Naive B cell (primary cell): ENCODE measurements at regions not wholly inside any gene's neighbourhood (a gene's known extent, or its start where the extent isn't known, plus 50 kb on each side); places are given as distances from the start of the nearest gene placed in this dataset.

Source experiments
- ATAC-seq, 2 donors: fragments of 150-1000 bp; cut with Tn5 transposase; 2 replicates each; pipeline ENCODE4 v1.10.0; 2021; ENCODE audit warnings: low read depth in 2 of 2, mild to moderate bottlenecking in 2 of 2, moderate library complexity in 2 of 2
- DNase-seq: peaks from one replicate; pipeline ENCODE4 v3.0.0; 2022
- H3K27ac Mint-ChIP-seq, 6 donors: one replicate each; pipeline ENCODE4 v1.8.0; 2020 to 2022; ENCODE audit warnings: mild to moderate bottlenecking in 6 of 6, mixed read lengths in 6 of 6, moderate library complexity in 5 of 6, inconsistent platforms in 2 of 6
- H3K27me3 Mint-ChIP-seq, 3 donors: one replicate each; pipeline ENCODE4 v1.8.0; 2021 to 2022; ENCODE audit warnings: mixed read lengths in 3 of 3, mild to moderate bottlenecking in 1 of 3
- H3K36me3 Mint-ChIP-seq, 2 donors: one replicate each; pipeline ENCODE4 v1.8.0; 2020 to 2022; ENCODE audit warnings: mixed read lengths in 2 of 2, inconsistent platforms in 1 of 2, mild to moderate bottlenecking in 1 of 2
- H3K4me1 Mint-ChIP-seq, 3 donors: one replicate each; pipeline ENCODE4 v1.8.0; 2020 to 2022; ENCODE audit warnings: mixed read lengths in 3 of 3, inconsistent platforms in 1 of 3, mild to moderate bottlenecking in 1 of 3, moderate library complexity in 1 of 3
- H3K4me3 Mint-ChIP-seq, 8 donors: one replicate each; pipeline ENCODE4 v1.8.0; 2020 to 2022; ENCODE audit warnings: mild to moderate bottlenecking in 8 of 8, mixed read lengths in 8 of 8, moderate library complexity in 8 of 8, inconsistent platforms in 2 of 8
- H3K9me3 Mint-ChIP-seq, 7 donors: one replicate each; pipeline ENCODE4 v1.8.0; 2020 to 2022; ENCODE audit warnings: mixed read lengths in 7 of 7, mild to moderate bottlenecking in 5 of 7, inconsistent platforms in 2 of 7, moderate library complexity in 1 of 7

DNA sequence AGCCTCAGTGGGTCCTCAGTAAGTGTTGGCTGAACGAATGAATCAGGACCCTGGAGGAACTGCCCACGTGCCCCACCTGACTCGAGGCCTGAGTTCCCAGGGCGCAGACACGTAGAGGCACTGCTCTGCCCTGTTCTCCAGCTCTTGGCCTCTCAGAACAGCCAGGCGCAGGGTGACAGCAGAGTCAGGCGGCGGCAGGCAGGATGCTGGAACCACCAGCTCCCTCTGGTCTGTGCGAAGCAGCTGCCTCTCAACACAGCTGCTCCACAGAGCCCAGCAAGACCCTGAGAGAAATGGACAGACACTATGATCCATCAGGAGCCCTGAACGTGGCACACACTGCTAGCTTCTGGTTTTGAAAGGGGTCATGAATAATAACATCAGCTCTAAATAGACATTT lies 53.1 kb upstream of the BCO1 start:
- Mint-ChIP-seq H3K9me3 (peaks cover 0 to 3% (median 0%) of the 10 kb centered on the region in 7 donors), H3K4me3 (no peak overlapping the region), H3K27ac (no peak overlapping the region), H3K36me3 (no peaks in the 10 kb centered on the region), H3K4me1 (no peaks in the 10 kb centered on the region), H3K27me3 (peaks cover 9 to 29% (median 13%) of the 10 kb centered on the region in 3 donors)
- DNase-seq, result no peak
- no peak for ATAC-seq

DNA sequence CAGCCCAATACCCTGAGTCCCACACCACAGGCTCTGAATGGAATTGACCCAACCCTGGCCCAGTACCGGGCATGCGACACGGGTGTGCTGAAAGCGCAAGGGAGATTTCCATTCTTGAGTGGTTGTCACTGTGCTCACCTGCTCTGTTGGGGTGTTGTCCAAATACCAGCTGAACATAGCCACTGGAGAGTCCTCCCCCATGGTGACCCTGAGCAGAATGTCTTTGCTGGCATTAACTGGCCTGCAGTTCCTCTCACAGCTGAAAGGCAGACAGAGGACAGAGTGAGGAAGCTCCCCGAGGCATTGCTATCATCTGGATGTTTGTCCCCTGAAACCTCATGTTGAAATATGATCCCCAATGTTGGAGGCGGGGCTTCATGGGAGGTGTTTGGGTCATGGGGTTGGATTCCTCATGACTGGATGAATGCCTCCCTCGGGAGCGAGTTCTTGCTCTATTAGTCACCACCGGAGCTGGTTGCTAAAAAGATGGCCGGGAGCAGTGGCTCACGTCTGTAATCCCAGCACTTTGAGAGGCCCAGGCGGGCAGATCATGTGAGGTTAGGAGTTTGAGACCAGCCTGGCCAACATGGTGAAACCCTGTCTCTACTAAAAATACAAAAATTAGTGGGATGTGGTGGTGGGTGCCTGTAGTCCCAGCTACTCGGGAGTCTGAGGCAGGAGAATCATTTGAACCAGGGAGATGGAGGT lies 57.3 kb upstream of the BCO1 start:
- no peak overlapping the region for H3K27ac Mint-ChIP-seq
- peaks cover 9 to 32% (median 14%) of the 10 kb centered on the region in 3 donors for H3K27me3 Mint-ChIP-seq
- H3K9me3 Mint-ChIP-seq, result peaks cover 0 to 3% (median 0%) of the 10 kb centered on the region in 7 donors
- H3K4me3 Mint-ChIP-seq, result no peak overlapping the region
- ATAC-seq (no peak), DNase-seq (no peak)
- H3K4me1 Mint-ChIP-seq, result no peaks in the 10 kb centered on the region
- no peaks in the 10 kb centered on the region for H3K36me3 Mint-ChIP-seq

DNA sequence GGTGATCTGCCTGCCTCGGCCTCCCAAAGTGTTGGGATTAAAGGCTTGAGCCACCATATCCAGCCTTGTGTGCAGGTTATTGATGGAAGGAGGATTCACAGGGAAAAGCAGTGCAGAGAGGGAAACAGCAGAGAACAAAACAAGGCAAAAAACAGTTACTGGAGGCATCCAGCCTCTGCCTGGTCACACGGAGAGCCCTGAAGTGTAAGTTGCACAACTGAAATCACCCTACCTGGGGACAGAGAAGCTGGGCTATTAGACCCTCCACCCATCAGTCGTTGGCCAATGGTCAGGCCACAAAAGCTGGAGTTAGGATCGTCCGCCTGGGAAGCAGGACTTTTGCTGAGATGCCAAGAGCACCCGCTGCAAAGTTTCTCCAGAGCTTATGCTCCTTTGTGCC lies 57.9 kb upstream of the BCO1 start:
- Mint-ChIP-seq H3K36me3 (no peaks in the 10 kb centered on the region), H3K9me3 (peaks cover 0 to 3% (median 0%) of the 10 kb centered on the region in 7 donors), H3K4me1 (no peaks in the 10 kb centered on the region), H3K4me3 (no peak overlapping the region), H3K27me3 (peaks cover 9 to 32% (median 14%) of the 10 kb centered on the region in 3 donors), H3K27ac (peak overlapping the region in 1 of 6 donors; percentile 56)
- ATAC-seq (no peak), DNase-seq (no peak)

DNA sequence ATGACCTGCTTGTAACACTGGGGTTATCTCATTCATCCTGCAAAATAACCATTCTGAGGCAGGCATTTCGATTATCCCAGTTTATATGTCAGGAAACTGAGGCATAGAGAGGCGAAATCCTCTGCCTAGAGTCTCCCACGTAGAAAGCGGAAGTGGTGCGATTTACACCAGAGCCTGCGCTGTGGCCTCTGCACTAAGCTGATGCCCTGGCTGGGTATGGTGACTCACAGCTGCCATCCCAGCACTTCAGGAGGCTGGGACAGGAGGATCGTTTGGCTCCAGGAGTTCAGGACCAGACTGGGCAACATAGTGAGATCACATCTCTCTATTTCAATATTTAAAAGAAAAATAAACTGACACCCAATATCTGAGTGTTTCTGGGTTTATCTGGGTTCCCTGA lies 59.3 kb upstream of the BCO1 start:
- Mint-ChIP-seq H3K27me3 (peaks cover 10 to 20% (median 14%) of the 10 kb centered on the region in 3 donors), H3K27ac (no peak overlapping the region), H3K4me3 (no peak overlapping the region), H3K9me3 (peaks cover 0 to 3% (median 0%) of the 10 kb centered on the region in 7 donors), H3K4me1 (no peaks in the 10 kb centered on the region), H3K36me3 (no peaks in the 10 kb centered on the region)
- ATAC-seq (no peak), DNase-seq (no peak)

DNA sequence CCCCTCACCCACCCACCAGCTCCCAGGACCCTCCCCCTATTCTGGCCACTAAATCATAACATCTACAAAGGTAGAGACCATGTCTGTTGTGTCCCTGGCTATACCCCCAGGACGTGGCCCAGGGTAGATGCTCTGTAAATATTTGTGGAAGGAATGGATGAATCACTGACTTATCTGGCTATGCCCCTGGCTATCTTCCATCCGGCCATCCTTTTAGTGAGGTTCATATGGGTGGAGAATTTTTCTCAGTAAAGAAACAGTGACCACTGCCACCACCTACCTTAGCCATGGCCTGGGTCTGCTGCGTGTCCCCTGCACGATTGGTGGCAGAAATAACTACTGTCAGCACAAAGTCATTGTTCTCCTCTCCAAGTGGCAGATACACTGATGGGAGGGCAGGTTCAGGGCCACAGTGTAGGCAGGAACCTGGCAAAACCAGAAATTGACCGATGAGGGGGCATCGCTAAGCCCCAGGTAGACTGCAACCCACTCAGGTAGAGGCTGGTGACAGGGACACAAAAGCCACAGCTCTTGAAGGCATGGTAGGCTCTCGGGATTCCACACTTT lies 63.1 kb upstream of the BCO1 start:
- Mint-ChIP-seq H3K4me1 (no peaks in the 10 kb centered on the region), H3K27me3 (peaks cover 3 to 22% (median 9%) of the 10 kb centered on the region in 3 donors), H3K36me3 (no peaks in the 10 kb centered on the region), H3K9me3 (no peaks in the 10 kb centered on the region), H3K4me3 (no peak overlapping the region), H3K27ac (no peak overlapping the region)
- DNase-seq (no peak), ATAC-seq (no peak)

DNA sequence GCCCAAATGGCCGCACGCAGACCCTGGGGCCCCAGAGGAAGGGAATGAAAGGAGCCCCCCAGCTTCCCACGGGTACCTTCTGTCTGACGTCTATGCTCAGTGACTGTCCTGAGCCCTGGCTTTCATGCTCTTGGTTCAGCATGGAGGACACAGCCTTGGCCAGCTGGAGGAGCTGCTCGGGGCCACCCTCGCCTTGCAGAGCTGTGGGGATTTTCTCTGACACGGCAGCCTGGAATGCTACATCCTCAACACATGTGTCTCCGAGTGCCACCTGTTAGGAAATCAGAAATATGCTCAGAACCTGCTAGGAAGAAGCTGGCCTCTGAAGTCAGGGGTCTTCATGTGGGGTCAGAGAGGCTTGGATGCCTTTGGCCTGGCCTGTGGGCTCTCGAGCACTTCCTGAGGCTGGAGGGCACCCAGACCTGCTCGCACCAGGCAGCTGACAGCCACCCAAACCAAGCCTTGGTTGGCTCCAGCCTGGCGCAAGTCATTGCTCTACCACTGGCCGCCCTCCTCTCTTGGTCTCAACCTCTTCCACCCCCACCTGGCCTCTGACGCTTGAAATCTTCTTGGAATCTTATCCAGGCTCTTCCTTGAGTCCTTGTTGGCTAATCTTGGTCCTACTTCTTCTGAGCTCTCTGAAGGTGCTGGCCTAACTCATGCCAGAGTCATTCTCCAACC lies 63.7 kb upstream of the BCO1 start:
- H3K27ac Mint-ChIP-seq, result no peak overlapping the region
- H3K9me3 Mint-ChIP-seq, result no peaks in the 10 kb centered on the region
- DNase-seq (no peak), ATAC-seq (no peak)
- H3K36me3 Mint-ChIP-seq, result no peaks in the 10 kb centered on the region
- peaks cover 0 to 19% (median 9%) of the 10 kb centered on the region in 3 donors for H3K27me3 Mint-ChIP-seq
- no peak overlapping the region for H3K4me3 Mint-ChIP-seq
- no peaks in the 10 kb centered on the region for H3K4me1 Mint-ChIP-seq

DNA sequence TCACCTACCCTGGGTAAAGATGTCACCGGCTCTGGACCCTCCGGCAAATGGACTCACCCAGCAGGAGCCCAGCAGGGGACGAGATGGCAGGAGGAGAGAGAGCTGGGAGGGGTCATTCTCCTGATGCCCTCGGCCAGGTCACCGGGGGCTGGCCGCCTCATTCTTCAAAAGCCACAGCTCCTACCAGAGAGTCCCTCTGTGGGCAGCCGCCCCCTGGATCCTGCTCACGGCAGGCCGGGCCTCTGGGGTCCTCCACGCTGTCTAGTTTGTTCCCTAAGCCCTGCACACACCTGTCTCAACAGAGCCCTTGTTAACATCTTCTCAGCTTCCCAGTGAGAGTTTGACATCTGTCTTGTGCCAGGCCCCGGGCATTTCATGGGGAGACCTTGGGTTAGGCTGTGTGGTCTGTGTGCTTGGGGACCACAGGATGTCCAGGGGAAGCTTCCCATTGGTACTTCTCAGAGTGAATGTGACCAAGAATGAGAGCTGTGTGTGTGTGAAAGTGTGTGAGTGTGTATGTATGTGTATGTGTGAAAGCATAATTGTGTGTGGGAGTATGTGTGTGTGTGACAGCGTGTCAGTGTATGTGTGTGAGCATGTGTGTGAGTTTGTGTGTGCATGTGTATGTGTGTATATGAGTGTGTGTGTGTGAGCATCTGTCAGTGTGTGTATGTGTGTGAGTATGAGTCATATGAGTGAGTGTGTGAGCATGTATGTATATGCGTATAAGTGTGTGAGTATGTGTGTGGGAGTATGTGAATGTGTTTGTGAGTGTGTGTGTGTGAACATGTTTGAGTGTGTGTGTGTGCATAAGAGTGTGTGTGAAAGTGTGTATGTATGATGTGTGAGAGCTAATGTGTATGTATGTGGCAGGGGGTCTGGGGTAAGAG lies 65.5 kb upstream of the BCO1 start:
- Mint-ChIP-seq H3K4me1 (no peaks in the 10 kb centered on the region), H3K4me3 (no peak overlapping the region), H3K36me3 (no peaks in the 10 kb centered on the region), H3K27ac (no peak overlapping the region), H3K27me3 (peaks cover 7 to 19% (median 13%) of the 10 kb centered on the region in 3 donors), H3K9me3 (peaks cover 0 to 5% (median 0%) of the 10 kb centered on the region in 7 donors)
- no peak for ATAC-seq
- no peak for DNase-seq

DNA sequence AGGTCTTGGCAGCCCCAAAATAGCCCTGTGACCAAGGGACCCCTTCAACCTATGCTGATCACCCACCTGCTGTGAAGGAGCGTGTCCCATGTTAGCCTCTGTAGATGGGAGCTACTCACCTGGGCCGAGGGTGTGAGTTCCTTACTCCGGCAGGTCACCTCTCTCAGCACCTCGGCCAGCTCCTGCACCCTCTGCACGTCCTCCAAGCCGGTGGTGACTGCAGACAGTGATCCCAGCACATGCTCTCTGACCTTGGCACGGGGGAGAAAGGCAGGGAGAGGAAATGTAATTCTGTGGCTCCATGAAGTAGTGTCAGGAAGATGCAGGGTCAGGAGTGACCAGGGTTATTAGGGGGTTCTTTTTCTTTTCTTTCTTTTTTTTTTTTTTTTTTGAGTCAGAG lies 67.7 kb upstream of the BCO1 start:
- H3K27ac Mint-ChIP-seq, result no peak overlapping the region
- no peaks in the 10 kb centered on the region for H3K36me3 Mint-ChIP-seq
- DNase-seq (no peak), ATAC-seq (no peak)
- H3K27me3 Mint-ChIP-seq, result peaks cover 9 to 25% (median 20%) of the 10 kb centered on the region in 3 donors
- H3K4me3 Mint-ChIP-seq, result no peak overlapping the region
- H3K4me1 Mint-ChIP-seq, result no peaks in the 10 kb centered on the region
- peaks cover 0 to 5% (median 0%) of the 10 kb centered on the region in 7 donors for H3K9me3 Mint-ChIP-seq

DNA sequence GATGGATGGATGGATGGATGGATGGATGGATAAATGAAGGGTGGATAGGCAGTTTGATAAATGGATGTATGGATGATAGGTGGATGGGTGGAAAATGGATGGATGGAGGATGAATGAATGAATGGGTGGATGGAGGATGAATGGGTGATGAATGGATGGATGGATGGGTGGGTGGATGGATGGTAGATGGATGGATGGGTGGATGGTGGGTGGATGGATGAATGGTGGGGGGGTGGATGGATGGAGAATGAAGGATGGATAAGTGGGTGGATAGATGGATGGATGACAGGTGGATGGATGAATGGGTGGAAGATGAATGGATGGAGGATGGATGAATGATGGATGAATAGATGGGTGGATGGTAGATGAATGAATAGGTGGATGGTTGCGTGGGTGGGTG lies 70.1 kb upstream of the BCO1 start:
- H3K36me3 Mint-ChIP-seq, result no peaks in the 10 kb centered on the region
- H3K4me3 Mint-ChIP-seq, result no peak overlapping the region
- no peaks in the 10 kb centered on the region for H3K4me1 Mint-ChIP-seq
- DNase-seq, result no peak
- peak overlapping the region in 1 of 6 donors; percentile 25 for H3K27ac Mint-ChIP-seq
- ATAC-seq, result no peak
- H3K9me3 Mint-ChIP-seq, result peaks cover 0 to 5% (median 0%) of the 10 kb centered on the region in 7 donors
- peaks cover 9 to 24% (median 15%) of the 10 kb centered on the region in 3 donors for H3K27me3 Mint-ChIP-seq

DNA sequence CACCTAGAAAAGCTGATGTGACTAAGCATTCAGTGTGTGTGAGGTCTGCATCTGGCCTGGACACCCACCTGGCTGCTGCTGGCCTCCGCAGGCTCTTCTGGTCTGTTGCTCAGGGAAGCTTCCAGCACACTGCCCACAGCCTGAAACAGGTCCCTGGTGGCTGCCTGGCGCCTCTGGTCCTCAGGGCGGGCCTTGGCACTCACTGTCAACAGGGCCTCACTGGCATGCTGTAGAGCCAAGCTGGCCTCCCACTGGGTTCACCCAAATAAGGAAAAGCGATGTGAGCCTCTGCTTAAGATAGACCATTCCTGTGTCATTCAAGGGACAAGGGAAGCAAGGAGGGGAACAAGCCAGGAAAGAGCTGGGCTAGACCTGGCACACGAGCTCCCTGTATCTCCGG lies 70.6 kb upstream of the BCO1 start:
- H3K36me3 Mint-ChIP-seq, result no peaks in the 10 kb centered on the region
- ATAC-seq (no peak), DNase-seq (no peak)
- H3K27me3 Mint-ChIP-seq, result peaks cover 9 to 20% (median 11%) of the 10 kb centered on the region in 3 donors
- peaks cover 0 to 5% (median 0%) of the 10 kb centered on the region in 7 donors for H3K9me3 Mint-ChIP-seq
- no peaks in the 10 kb centered on the region for H3K4me1 Mint-ChIP-seq
- H3K27ac Mint-ChIP-seq, result no peak overlapping the region
- H3K4me3 Mint-ChIP-seq, result no peak overlapping the region

DNA sequence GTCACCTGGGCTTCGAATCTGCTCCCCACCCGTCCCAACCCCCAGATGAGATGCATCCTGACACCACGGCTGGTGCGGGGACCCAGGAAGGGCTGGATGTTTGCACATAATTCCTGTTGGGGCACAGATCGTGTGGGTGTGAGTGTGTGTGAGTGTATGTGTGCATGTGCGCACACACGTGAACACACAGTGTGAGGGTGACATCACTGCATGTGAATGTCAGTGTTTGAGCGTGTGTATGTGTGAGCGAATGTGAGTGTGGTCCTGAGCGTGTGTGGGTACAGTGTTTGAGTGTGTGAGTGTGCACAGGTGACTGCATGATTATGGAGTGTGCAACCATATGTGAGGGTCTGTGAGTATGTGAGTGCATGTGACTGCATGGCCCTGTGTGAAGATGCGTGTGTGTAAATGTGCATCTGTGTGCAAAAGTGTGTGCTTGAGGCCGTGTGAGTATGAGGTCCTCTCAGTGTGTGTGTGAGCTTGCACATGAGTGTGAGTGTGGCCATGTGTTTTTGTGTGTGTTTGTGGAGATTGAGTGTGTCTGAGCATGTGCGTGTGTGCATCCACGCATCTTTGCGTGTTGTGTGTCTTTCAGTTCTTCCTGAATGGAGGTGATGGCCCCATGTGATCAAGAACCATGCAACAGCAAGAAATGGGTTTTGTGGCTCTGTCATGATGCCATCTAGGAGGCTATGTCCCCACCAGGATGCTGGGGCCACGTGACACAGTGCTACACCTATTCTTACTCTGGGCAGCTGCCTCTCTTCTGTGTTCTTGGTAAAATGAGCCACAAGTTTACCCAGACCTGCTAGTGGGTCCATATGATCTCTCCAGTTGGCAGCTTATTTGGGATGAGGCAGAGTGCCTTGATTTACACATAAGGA lies 70.5 kb upstream of the GCSH start:
- ATAC-seq (no peak), DNase-seq (no peak)
- H3K9me3 Mint-ChIP-seq, result peaks cover 0 to 5% (median 0%) of the 10 kb centered on the region in 7 donors
- H3K4me1 Mint-ChIP-seq, result no peaks in the 10 kb centered on the region
- no peaks in the 10 kb centered on the region for H3K36me3 Mint-ChIP-seq
- peaks cover 9 to 20% (median 11%) of the 10 kb centered on the region in 3 donors for H3K27me3 Mint-ChIP-seq
- no peak overlapping the region for H3K27ac Mint-ChIP-seq
- no peak overlapping the region for H3K4me3 Mint-ChIP-seq

DNA sequence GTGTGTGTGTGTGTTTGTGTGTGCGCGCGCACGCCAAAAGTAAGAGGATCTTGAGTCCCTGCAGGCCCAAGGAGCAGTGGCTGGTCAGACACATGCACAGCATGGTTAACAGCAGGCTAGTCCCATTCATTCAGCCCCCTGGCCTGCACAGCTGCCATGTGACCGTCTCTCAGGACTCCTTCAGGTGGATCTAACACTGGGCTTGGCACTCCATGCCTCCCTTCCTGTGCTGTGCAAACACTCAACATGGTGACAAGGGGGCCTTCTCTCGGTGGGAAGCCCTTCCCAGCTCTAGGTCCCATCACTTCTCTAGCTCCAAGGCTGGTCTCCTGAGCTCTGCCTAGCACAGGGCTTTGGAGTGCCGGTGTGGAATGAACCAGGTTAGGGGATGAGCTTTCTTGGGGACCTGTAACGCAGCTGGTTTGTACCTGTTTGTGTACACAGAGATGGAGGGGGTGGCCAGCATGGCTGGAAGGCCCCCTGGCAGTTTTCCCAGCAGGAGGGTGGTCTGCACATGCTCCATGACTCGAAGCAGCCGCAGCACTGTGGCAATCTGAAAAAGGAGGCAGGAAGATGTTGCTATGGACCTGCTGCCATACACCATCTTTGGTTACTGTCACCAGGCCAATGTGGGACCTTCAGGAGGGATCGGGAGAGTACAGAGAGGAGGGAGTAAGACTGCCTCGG lies 69.4 kb upstream of the GCSH start:
- H3K4me3 Mint-ChIP-seq, result no peak overlapping the region
- H3K27me3 Mint-ChIP-seq, result peaks cover 9 to 11% (median 10%) of the 10 kb centered on the region in 3 donors
- no peak overlapping the region for H3K27ac Mint-ChIP-seq
- no peaks in the 10 kb centered on the region for H3K36me3 Mint-ChIP-seq
- peaks cover 0 to 5% (median 2%) of the 10 kb centered on the region in 7 donors for H3K9me3 Mint-ChIP-seq
- H3K4me1 Mint-ChIP-seq, result no peaks in the 10 kb centered on the region
- DNase-seq, result no peak
- ATAC-seq, result no peak
